ENCODE measurements at regions not wholly inside any gene's neighbourhood (a gene's known extent, or its start where the extent isn't known, plus 50 kb on each side); places are given as distances from the start of the nearest gene placed in this dataset.

DNA sequence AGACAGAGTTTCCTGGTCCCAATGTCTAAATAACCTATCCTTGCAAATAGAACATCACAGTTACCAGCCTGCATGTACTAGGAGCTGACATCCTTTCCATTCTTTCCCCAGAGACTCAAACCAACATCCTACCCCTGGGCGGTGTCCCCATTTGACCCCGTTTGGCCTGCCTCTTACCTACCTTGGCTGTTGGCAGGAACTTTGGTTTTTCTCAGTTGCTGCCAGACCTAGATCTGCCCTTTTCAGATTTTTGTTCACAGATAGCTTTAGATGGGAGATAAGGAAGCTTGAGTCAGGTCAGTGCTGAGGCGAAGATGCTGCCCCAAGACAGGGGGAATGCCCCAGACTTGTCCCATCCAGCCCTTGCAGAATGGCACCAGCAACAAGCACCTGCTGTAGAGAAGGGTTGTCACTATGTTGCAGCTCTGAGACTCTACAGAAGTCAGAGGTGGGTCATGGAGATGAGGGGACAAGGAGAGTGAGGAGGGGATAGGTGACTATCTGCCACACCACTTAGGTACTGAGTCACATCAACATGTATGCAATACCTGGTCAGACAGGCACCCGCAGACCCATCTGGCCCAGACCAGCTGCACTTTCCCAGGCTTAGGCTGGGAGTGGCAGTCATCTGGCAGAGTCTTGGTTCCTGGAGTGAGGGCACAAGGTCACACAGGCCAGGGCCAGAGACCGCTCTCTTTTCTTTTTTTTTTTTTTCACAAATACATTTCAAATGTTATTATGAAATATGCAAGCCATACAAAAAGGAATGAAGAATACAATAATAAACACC, 61.5 kb upstream of the POU2AF1 start:
- TF ChIP-seq, protein P1, sequence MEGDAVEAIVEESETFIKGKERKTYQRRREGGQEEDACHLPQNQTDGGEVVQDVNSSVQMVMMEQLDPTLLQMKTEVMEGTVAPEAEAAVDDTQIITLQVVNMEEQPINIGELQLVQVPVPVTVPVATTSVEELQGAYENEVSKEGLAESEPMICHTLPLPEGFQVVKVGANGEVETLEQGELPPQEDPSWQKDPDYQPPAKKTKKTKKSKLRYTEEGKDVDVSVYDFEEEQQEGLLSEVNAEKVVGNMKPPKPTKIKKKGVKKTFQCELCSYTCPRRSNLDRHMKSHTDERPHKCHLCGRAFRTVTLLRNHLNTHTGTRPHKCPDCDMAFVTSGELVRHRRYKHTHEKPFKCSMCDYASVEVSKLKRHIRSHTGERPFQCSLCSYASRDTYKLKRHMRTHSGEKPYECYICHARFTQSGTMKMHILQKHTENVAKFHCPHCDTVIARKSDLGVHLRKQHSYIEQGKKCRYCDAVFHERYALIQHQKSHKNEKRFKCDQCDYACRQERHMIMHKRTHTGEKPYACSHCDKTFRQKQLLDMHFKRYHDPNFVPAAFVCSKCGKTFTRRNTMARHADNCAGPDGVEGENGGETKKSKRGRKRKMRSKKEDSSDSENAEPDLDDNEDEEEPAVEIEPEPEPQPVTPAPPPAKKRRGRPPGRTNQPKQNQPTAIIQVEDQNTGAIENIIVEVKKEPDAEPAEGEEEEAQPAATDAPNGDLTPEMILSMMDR (conservative IDR thresholded peaks at IDR 0.05 in 1 of 2, IDR thresholded peaks at IDR 0.05 in 1 of 2; ENCODE audit: extremely low read depth in 1 of 2, insufficient read depth in 1 of 2, low read depth in 1 of 2, low read length in 2 of 2): no peak
- TF ChIP-seq EZH2 (IDR thresholded peaks at IDR 0.05; ENCODE audit: borderline replicate concordance, low read length): no peak

Measured in mammary epithelial cell (primary cell).